CD14-positive monocyte (primary cell): ENCODE measurements at regions not wholly inside any gene's neighbourhood (a gene's known extent, or its start where the extent isn't known, plus 50 kb on each side); places are given as distances from the start of the nearest gene placed in this dataset.

Experiments used
- DNase-seq, 3 donors: peaks; one replicate each; pipeline ENCODE4 v3.0.0-alpha.2; 2011 to 2022
- H2AFZ ChIP-seq: 2 replicates; pipeline ENCODE4 v1.6.0; 2012; ENCODE audit warnings: mild to moderate bottlenecking, low read depth, low read length, inconsistent platforms; ENCODE audit not compliant: insufficient read depth, poor library complexity, severe bottlenecking
- H3K27ac ChIP-seq, 2 donors: 1 replicate in 1 of 2; 2 replicates in 1 of 2; pipeline ENCODE4 v1.5.1; 2012 to 2013; ENCODE audit warnings: low read length in 2 of 2, control low read depth in 1 of 2, inconsistent platforms in 1 of 2, low read depth in 1 of 2, mild to moderate bottlenecking in 1 of 2
- H3K27me3 ChIP-seq, 2 donors: one replicate each; pipeline versions ENCODE4 v1.6.0 to v1.6.1; 2011 to 2013; ENCODE audit warnings: low read length in 2 of 2; ENCODE audit not compliant: control insufficient read depth in 2 of 2, insufficient read depth in 2 of 2
- H3K36me3 ChIP-seq, 2 donors: replicated peaks in 1 of 2; 1 replicate in 1 of 2; 2 replicates in 1 of 2; pipeline versions ENCODE4 v1.5.1 to v1.6.1; 2012 to 2013; ENCODE audit warnings: low read length in 2 of 2, control low read depth in 1 of 2, inconsistent platforms in 1 of 2, mild to moderate bottlenecking in 1 of 2; ENCODE audit not compliant: insufficient read depth in 2 of 2, control insufficient read depth in 1 of 2
- H3K4me1 ChIP-seq, 2 donors: 1 replicate in 1 of 2; 2 replicates in 1 of 2; pipeline versions ENCODE4 v1.5.1 to v1.6.1; 2012 to 2013; ENCODE audit warnings: low read length in 2 of 2, control low read depth in 1 of 2, inconsistent platforms in 1 of 2, mild to moderate bottlenecking in 1 of 2, moderate library complexity in 1 of 2; ENCODE audit not compliant: insufficient read depth in 2 of 2, control insufficient read depth in 1 of 2
- H3K4me2 ChIP-seq: replicated peaks from 2 replicates; pipeline ENCODE3; 2012; ENCODE audit warnings: low read length, moderate library complexity, mild to moderate bottlenecking; ENCODE audit not compliant: poor library complexity, severe bottlenecking; ENCODE audit errors: extremely low read depth
- H3K4me3 ChIP-seq, 3 experiments: fragments of 200-600 bp in 1 of 3; sonication (generic) in 1 of 3; replicated peaks in 1 of 3; 1 replicate in 2 of 3; 2 replicates in 1 of 3; pipeline ENCODE4 v1.5.1; 2011 to 2013; ENCODE audit warnings: low read length in 3 of 3, mild to moderate bottlenecking in 3 of 3, control low read depth in 2 of 3, low read depth in 2 of 3, inconsistent platforms in 1 of 3, moderate library complexity in 1 of 3
- H3K79me2 ChIP-seq: 2 replicates; pipeline ENCODE4 v1.6.0; 2012; ENCODE audit warnings: mild to moderate bottlenecking, control low read depth, inconsistent platforms, low read length, moderate library complexity; ENCODE audit not compliant: insufficient read depth
- H3K9ac ChIP-seq: 2 replicates; pipeline ENCODE4 v1.6.0; 2017; ENCODE audit warnings: low read length, mild to moderate bottlenecking; ENCODE audit not compliant: insufficient read depth, poor library complexity, severe bottlenecking
- H3K9me3 ChIP-seq, 2 donors: replicated peaks in 1 of 2; 1 replicate in 1 of 2; 2 replicates in 1 of 2; pipeline versions ENCODE4 v1.5.1 to v1.6.1; 2012 to 2013; ENCODE audit warnings: low read length in 2 of 2, control low read depth in 1 of 2; ENCODE audit not compliant: control insufficient read depth in 1 of 2, insufficient read depth in 1 of 2
- H4K20me1 ChIP-seq: 2 replicates; pipeline ENCODE4 v1.6.0; 2012; ENCODE audit warnings: mild to moderate bottlenecking, low read length, control low read depth, moderate library complexity; ENCODE audit not compliant: insufficient read depth
- H3K27ac Mint-ChIP-seq, 7 donors: one replicate each; pipeline ENCODE4 v1.8.0; 2020; ENCODE audit warnings: mild to moderate bottlenecking in 7 of 7, mixed read lengths in 7 of 7, moderate library complexity in 6 of 7, inconsistent platforms in 2 of 7
- H3K27me3 Mint-ChIP-seq, 3 donors: one replicate each; pipeline ENCODE4 v1.8.0; 2021 to 2022; ENCODE audit warnings: low read depth in 3 of 3, mild to moderate bottlenecking in 3 of 3, mixed read lengths in 3 of 3, moderate library complexity in 3 of 3, inconsistent platforms in 1 of 3
- H3K36me3 Mint-ChIP-seq, 2 donors: one replicate each; pipeline ENCODE4 v1.8.0; 2020; ENCODE audit warnings: mixed read lengths in 2 of 2, inconsistent platforms in 1 of 2, mild to moderate bottlenecking in 1 of 2
- H3K4me1 Mint-ChIP-seq: one replicate; pipeline ENCODE4 v1.8.0; 2020; ENCODE audit warnings: mild to moderate bottlenecking, mixed read lengths
- H3K4me3 Mint-ChIP-seq, 2 donors: one replicate each; pipeline ENCODE4 v1.8.0; 2020; ENCODE audit warnings: mild to moderate bottlenecking in 2 of 2, mixed read lengths in 2 of 2, moderate library complexity in 1 of 2
- H3K9me3 Mint-ChIP-seq, 7 donors: one replicate each; pipeline ENCODE4 v1.8.0; 2020 to 2022; ENCODE audit warnings: mixed read lengths in 7 of 7, mild to moderate bottlenecking in 6 of 7, moderate library complexity in 6 of 7, inconsistent platforms in 2 of 7
- CTCF ChIP-seq: fragments of 200-600 bp; IDR thresholded peaks from one replicate; pipeline ENCODE4 v1.8.0; 2022; ENCODE audit warnings: antibody characterized with exemption, mild to moderate bottlenecking
- WGBS: methylation state at CpG from one replicate; pipeline ENCODE4 v1.1.5; 2013; ENCODE audit warnings: missing lambda C conversion rate; ENCODE audit not compliant: insufficient coverage; 5-methylcytosine and 5-hydroxymethylcytosine counted together
- intact Hi-C, 2 donors: fragments of 100-400 bp; cut with micrococcal nuclease; formaldehyde crosslinking; loops; one replicate each; pipeline versions ENCODE4 v1.15.0 to v1.15.1; 2023

GRCh38 chr17:71821511-71821910 lies 299.3 kb upstream of the SOX9 start:
- Histone ChIP-seq H3K4me1 (no peaks in the 10 kb centered on the region), H3K27ac (no peak overlapping the region), H3K9me3 (no peaks in the 10 kb centered on the region), H3K4me3 (no peak overlapping the region), H2AFZ (no peak overlapping the region), H3K27me3 (no peaks in the 10 kb centered on the region), H3K36me3 (no peaks in the 10 kb centered on the region), H3K9ac (no peak overlapping the region), H3K79me2 (no peaks in the 10 kb centered on the region), H4K20me1 (no peaks in the 10 kb centered on the region), H3K4me2 (no peak overlapping the region)
- 91% methylated on average over 4 of the region's 4 CpGs for WGBS
- intact Hi-C loops = no loop called here
- peaks cover 0 to 5% (median 1%) of the 10 kb centered on the region in 7 donors for H3K9me3 Mint-ChIP-seq
- H3K4me3 Mint-ChIP-seq = no peak overlapping the region
- H3K36me3 Mint-ChIP-seq = no peaks in the 10 kb centered on the region
- H3K4me1 Mint-ChIP-seq = no peaks in the 10 kb centered on the region
- no peak for TF ChIP-seq CTCF
- no peak for DNase-seq
- H3K27ac Mint-ChIP-seq = no peak overlapping the region
- H3K27me3 Mint-ChIP-seq = peaks cover 0 to 3% (median 0%) of the 10 kb centered on the region in 3 donors

- Histone ChIP-seq H3K36me3 (no peaks in the 10 kb centered on the region), H3K79me2 (no peaks in the 10 kb centered on the region), H2AFZ (no peak overlapping the region), H3K9ac (no peak overlapping the region), H3K27ac (no peak overlapping the region), H3K4me3 (no peak overlapping the region), H4K20me1 (no peaks in the 10 kb centered on the region), H3K9me3 (no peaks in the 10 kb centered on the region), H3K4me1 (no peaks in the 10 kb centered on the region), H3K27me3 (no peaks in the 10 kb centered on the region), H3K4me2 (no peak overlapping the region)
- H3K4me3 Mint-ChIP-seq = no peak overlapping the region
- no peak for DNase-seq
- H3K27ac Mint-ChIP-seq = no peak overlapping the region
- TF ChIP-seq CTCF = no peak
- no peaks in the 10 kb centered on the region for H3K4me1 Mint-ChIP-seq
- peaks cover 0 to 3% (median 0%) of the 10 kb centered on the region in 3 donors for H3K27me3 Mint-ChIP-seq
- WGBS = 30% methylated on average over 1 of the region's 4 CpGs
- H3K36me3 Mint-ChIP-seq = no peaks in the 10 kb centered on the region
- intact Hi-C loops = no loop called here
- peaks cover 0 to 8% (median 1%) of the 10 kb centered on the region in 7 donors for H3K9me3 Mint-ChIP-seq
These were observed 296.1 kb upstream of the SOX9 start for GRCh38 chr17:71824671-71825070.
